Occipital lobe (tissue), 1 donor: ENCODE measurements at regions not wholly inside any gene's neighbourhood (a gene's known extent, or its start where the extent isn't known, plus 50 kb on each side); places are given as distances from the start of the nearest gene placed in this dataset.

Experiments used
- DNase-seq: peaks from one replicate; lab custom pipeline; 2025; lab: John Stamatoyannopoulos, UW

GRCh38 chr7:52705768-52706167 lies 329.7 kb upstream of the POM121L12 start:
- no peak for DNase-seq

- DNase-seq = no peak
These were observed 335.1 kb upstream of the POM121L12 start for GRCh38 chr7:52700349-52700748.

DNA sequence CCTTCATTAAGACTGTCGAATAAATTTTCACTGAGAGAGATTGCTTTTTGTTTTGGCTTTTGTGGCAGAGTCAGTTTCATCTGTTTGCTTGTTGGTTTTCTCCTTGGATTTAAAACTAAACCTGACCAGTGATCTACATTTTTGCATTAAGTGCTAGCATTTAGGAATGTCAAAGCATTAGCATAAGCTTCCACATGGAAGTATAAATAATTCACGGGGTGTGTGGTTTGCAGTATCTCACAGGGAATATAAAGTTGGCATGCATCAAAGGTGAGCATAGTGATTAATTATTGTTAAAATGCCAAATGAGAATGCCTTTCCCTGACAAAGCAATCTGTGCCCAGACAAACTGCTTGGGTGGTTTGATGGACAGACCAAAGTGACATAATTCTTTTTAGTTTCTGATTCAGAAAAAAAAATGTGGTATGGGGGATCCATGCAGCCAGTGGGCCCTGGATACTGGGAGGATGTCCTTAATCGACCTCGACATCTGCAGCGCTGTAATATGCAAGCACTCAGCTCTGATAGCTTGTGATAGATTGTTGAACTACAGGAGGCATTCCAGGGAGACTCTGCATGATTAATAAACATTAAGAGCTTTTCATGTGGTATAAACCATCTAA lies 339.3 kb upstream of the POM121L12 start:
- no peak for DNase-seq

DNA sequence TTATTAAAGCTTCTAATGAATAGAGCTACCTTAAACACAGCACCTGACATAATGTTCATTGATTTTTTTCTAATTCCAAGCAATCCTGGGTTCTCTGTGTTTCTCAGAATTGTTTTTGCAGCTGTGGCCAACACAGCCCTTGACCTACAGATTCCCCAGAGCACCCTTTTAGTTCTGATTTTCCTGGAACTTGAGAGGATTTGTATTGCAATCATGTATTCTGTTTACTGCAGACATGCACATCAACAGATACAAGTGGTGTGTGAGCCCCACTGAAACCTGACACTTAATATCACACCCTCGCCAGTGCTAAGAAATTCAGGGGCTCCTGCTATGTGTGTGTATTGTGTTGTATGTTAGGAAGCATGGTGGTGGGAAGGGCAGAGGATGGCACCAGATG lies 344.2 kb upstream of the POM121L12 start:
- no peak for DNase-seq

DNA sequence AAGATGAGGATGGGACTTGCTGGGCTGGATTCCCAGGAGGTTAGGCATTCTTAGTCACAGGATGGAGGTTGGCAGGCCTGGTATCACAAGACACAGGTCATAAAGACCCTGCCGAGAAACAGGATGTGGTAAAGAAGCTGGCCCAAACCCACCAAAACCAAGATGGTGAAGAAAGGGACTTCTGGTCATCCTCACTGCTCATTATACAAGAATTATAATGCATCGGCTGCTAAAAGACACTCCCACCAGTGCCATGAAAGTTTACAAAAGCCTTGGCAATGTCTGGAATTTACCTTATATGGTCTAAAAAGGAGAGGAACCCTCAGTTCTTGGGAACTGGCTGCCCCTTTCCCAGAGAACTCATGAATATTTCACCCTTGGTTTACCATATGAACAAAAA lies 345.5 kb upstream of the POM121L12 start:
- no peak for DNase-seq

GRCh38 chr7:52685333-52685732 lies 350.1 kb upstream of the POM121L12 start:
- DNase-seq = no peak

- DNase-seq = no peak
These were observed 351.0 kb upstream of the POM121L12 start for GRCh38 chr7:52684388-52684787.

DNA sequence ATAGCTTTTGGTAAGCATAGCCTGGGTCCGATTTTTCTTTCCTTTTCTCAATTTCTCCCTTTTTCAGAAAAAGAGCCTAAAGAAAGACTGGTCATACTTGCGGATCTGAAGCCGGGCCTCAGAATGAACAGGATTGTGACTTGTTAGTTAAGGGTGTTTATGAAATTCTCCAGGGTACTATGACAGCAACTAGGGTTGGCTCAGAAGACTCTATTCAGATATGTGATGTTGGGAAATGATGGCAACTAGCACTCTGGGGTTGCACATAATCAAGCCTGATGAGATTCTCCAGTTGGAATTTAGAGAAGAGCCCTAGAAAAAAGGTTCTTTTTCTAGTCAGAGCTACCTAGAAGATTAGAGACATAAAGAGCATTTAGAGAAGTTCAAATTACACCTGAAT lies 352.4 kb upstream of the POM121L12 start:
- DNase-seq = no peak

GRCh38 chr7:52670608-52671225 lies 364.7 kb upstream of the POM121L12 start:
- no peak for DNase-seq

- no peak for DNase-seq
These were observed 366.4 kb upstream of the POM121L12 start for GRCh38 chr7:52669031-52669430.

DNA sequence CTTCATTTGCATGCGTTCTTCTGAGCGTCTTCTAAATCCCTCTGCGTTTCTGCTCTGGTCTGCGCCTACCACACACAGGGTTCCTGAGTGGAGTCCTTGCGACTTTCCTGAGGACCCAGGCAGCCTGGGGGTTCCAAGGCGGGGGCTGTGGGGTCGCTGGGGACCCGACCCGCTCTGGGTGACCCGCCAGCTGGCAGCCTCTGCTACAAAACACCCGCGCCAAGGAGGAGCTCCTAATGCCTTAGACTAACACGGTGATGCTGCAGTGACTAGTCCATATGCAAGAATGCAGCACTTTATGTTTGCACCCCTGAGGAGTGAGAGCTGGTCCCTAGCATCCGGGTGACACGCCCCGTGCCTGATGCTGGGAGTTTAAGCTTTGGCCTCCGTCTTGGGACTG lies 367.0 kb upstream of the POM121L12 start:
- no peak for DNase-seq

GRCh38 chr7:52659178-52659577 lies 376.3 kb upstream of the POM121L12 start:
- no peak for DNase-seq

DNA sequence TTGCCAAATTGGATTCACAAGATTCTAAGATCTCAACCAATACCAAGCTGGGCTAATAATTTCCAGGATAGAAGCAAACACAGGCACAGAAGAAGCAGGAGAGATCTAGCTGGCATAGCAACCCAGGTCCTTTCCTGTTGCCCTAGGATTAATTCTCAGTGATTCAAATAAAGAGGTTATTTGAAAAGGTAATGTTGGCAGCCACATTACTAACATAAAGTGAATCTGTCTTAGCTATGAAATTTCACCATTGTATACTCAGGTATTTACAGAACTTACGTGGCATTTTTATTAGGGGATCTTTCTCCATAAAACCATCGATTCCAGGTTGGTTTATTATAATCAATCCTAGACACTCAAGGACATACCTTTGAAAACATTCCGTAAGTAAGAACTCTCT lies 379.3 kb upstream of the POM121L12 start:
- DNase-seq = no peak

GRCh38 chr7:52652621-52653020 lies 382.8 kb upstream of the POM121L12 start:
- DNase-seq = no peak

GRCh38 chr7:52648872-52649271 lies 386.6 kb upstream of the POM121L12 start:
- DNase-seq = no peak

DNA sequence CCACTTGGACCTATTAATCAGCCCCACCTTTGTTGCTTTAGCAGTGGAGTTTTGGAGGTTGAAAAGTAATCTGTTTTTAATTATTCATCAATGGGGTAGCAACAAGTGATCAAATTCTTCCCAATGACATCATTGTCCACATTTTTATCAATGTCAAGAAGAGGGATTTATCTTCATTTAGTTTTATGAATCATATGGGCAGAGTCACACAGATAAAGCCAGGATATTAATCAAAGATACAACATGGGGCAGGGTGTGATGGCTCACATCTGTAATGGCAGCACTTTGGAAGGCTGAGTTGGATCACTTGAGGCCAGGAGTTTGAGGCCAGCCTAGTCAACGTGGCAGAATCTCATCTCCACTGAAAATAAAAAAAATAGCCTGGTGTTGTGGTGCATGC lies 388.4 kb upstream of the POM121L12 start:
- DNase-seq = no peak

- no peak for DNase-seq
These were observed 395.5 kb upstream of the POM121L12 start for GRCh38 chr7:52639981-52640380.

DNA sequence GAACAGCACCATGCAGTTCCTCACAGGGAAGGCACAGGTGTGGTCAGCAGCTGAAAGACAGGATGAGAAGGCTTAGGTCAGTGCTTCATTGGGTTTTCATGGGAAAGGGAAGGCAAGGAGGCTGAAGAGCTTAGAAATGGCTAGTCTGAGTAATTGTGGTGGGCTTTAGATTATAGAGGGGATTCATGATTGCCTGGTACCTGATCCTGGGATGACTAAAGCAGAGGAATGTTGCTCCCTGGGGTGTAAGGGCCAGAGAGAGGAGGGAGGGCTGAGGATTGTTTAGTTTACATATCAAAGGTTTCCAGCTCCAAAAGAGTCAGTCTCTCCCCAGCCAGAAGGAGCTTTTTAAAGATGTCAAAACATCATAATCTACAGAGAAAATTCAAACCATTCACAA lies 396.3 kb upstream of the POM121L12 start:
- no peak for DNase-seq

DNA sequence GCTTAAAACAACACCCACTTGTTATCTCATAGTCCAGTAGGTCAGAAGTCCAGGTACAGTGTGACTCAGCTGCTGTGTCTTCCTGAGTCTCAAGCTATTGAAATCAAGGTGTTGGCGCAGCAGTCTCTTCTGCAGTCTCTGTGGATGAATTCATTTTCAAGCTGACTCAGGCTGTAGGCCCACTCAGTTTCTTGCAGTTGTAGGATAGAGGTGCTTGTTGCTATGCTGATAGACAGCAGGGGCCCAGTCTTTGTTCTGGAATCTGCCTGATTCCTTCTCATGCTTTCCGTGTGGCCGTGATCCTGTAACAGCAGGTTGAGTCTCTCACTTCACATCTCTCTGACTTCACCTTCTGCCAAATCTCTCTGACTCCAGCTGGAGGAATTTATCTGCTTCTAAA lies 400.4 kb upstream of the POM121L12 start:
- no peak for DNase-seq

GRCh38 chr7:52620849-52621248 lies 414.6 kb upstream of the POM121L12 start:
- DNase-seq = no peak

GRCh38 chr7:52616552-52616951 lies 418.9 kb upstream of the POM121L12 start:
- DNase-seq = no peak

DNA sequence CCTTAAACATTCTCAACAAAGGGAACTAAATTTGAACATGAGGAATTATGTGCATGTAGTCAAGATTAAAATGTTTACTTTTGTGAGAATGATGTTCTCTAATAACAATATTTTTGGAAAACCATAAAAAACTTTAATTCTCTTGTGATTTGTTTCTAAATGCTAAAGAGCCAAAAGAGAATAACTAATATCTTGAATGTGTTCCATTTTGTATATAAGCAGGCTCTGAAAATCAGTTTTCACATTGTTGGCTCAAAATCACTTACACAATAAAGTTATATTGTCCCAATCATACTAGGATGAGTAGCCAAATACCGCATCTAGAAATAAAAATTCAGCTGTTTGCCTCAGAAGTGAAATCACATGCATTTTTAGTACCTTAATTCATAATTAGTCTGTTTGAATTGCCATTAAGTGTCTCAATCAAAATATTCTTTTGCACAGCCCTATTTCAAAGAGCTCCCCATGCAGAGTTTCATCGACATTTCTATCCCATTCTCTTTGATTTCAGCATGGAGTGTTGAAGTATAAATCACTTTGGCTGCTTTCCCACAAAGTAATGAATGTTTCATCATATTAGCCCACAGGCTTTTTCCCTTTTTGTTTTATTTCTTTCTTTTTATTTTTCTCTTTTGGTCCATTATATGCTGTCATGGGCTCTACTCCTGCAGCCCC lies 420.3 kb upstream of the POM121L12 start:
- no peak for DNase-seq

DNA sequence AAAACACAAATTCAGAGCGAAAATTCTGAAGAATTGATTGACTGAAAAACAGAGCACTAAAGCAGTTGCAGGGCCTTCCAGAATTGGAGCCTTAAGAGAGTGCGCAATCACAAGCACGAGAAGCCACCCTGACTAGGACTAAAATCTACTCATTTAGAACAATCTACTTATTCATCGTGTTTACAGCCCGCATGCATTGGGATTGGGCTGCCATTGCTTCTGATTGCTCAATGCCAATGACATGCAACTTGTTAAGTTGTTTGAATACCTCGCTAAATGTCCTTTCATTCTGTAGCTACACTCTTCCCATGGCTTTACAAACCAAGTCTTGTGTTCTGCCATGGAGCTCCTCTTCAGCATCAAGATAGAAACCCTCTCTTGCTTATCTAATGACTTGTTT lies 425.9 kb upstream of the POM121L12 start:
- DNase-seq = no peak
